ENCODE measurements at regions not wholly inside any gene's neighbourhood (a gene's known extent, or its start where the extent isn't known, plus 50 kb on each side); places are given as distances from the start of the nearest gene placed in this dataset.

GRCh38 chr11:37002831-37003230 lies 404.8 kb upstream of the RAG2 start:
- intact Hi-C loops (cut with DNase I): no loop called here
- no peak for TF ChIP-seq CTCF (IDR thresholded peaks at IDR 0.05)

GRCh38 chr11:36997656-36998055 lies 399.6 kb upstream of the RAG2 start:
- H3K9me3 ChIP-seq: no peaks in the 10 kb centered on the region
- H3K27me3 ChIP-seq: no peaks in the 10 kb centered on the region
- H3K27ac ChIP-seq: no peak overlapping the region
- no peak overlapping the region for H3K4me3 ChIP-seq
- H3K4me1 ChIP-seq: no peaks in the 10 kb centered on the region
- ATAC-seq (no peak), DNase-seq (no peak)
- no peak for TF ChIP-seq CTCF (IDR thresholded peaks at IDR 0.05)
- intact Hi-C loops (cut with DNase I): no loop called here
- H3K36me3 ChIP-seq: no peaks in the 10 kb centered on the region

More at GRCh38 chr11:37002831-37003230, 404.8 kb upstream of the RAG2 start:
- Histone ChIP-seq H3K9me3 (no peaks in the 10 kb centered on the region), H3K36me3 (no peaks in the 10 kb centered on the region), H3K27ac (no peak overlapping the region), H3K4me3 (no peak overlapping the region), H3K4me1 (no peaks in the 10 kb centered on the region), H3K27me3 (no peaks in the 10 kb centered on the region)
- ATAC-seq (no peak), DNase-seq (no peak)

- no peaks in the 10 kb centered on the region for H3K27me3 ChIP-seq
- no peak for DNase-seq
- no peak overlapping the region for H3K27ac ChIP-seq
- no peaks in the 10 kb centered on the region for H3K9me3 ChIP-seq
- no peak overlapping the region for H3K4me3 ChIP-seq
- no peaks in the 10 kb centered on the region for H3K36me3 ChIP-seq
- intact Hi-C loops (cut with DNase I): no loop called here
- no peaks in the 10 kb centered on the region for H3K4me1 ChIP-seq
- TF ChIP-seq CTCF (IDR thresholded peaks at IDR 0.05): no peak
- no peak for ATAC-seq
Measured at GRCh38 chr11:36996795-36997194, 398.8 kb upstream of the RAG2 start.

GRCh38 chr11:36994208-36994607 lies 396.2 kb upstream of the RAG2 start:
- Histone ChIP-seq H3K9me3 (no peaks in the 10 kb centered on the region), H3K36me3 (no peaks in the 10 kb centered on the region), H3K4me3 (no peak overlapping the region), H3K4me1 (no peaks in the 10 kb centered on the region), H3K27me3 (no peaks in the 10 kb centered on the region), H3K27ac (no peak overlapping the region)
- DNase-seq (no peak), ATAC-seq (no peak)
- intact Hi-C loops (cut with DNase I): no loop called here
- TF ChIP-seq CTCF (IDR thresholded peaks at IDR 0.05): no peak

GRCh38 chr11:36988556-36988955 lies 390.5 kb upstream of the RAG2 start:
- ATAC-seq: no peak
- no peaks in the 10 kb centered on the region for H3K27me3 ChIP-seq

More at GRCh38 chr11:36988556-36988955, 390.5 kb upstream of the RAG2 start:
- no peak for TF ChIP-seq CTCF (IDR thresholded peaks at IDR 0.05)
- peaks cover 0 to 8% of the 10 kb centered on the region in 2 donors for H3K9me3 ChIP-seq
- no peaks in the 10 kb centered on the region for H3K4me1 ChIP-seq
- intact Hi-C loops (cut with DNase I): no loop called here
- no peak for DNase-seq
- no peak overlapping the region for H3K4me3 ChIP-seq
- no peak overlapping the region for H3K27ac ChIP-seq
- no peaks in the 10 kb centered on the region for H3K36me3 ChIP-seq
